Stimulated activated naive CD4-positive, alpha-beta T cell treated with Interleukin-2 at 50 U/mL for 16 hours (primary cell): ENCODE measurements at regions not wholly inside any gene's neighbourhood (a gene's known extent, or its start where the extent isn't known, plus 50 kb on each side); places are given as distances from the start of the nearest gene placed in this dataset.
"Not testable (repeated sequence)": the region's sequence is repeated elsewhere in the genome, so short reads cannot be mapped to it uniquely, and the experiment has no call there.

Source experiments
- DNase-seq: peaks from one replicate; lab custom pipeline; 2025; lab: John Stamatoyannopoulos, UW

GRCh38 chr1:213782941-213783672, 204.7 kb upstream of the PROX1 start:
- DNase-seq = no peak

- no peak for DNase-seq
Observed at GRCh38 chr1:213783893-213784292, 203.9 kb upstream of the PROX1 start.

- no peak for DNase-seq
Observed at GRCh38 chr1:213786683-213787082, 201.1 kb upstream of the PROX1 start.

GRCh38 chr1:213790565-213790964, 197.2 kb upstream of the PROX1 start:
- no peak for DNase-seq

- no peak for DNase-seq
Observed at GRCh38 chr1:213793482-213794067, 194.2 kb upstream of the PROX1 start.

GRCh38 chr1:213796525-213796924, 191.2 kb upstream of the PROX1 start:
- DNase-seq = no peak

GRCh38 chr1:213808288-213808687, 179.5 kb upstream of the PROX1 start:
- DNase-seq = not testable (repeated sequence)

GRCh38 chr1:213817156-213817555, 170.6 kb upstream of the PROX1 start:
- DNase-seq = no peak

GRCh38 chr1:213820362-213821149, 167.2 kb upstream of the PROX1 start:
- no peak for DNase-seq

GRCh38 chr1:213821175-213821942, 166.4 kb upstream of the PROX1 start:
- no peak for DNase-seq

- DNase-seq = no peak
Observed at GRCh38 chr1:213821943-213822334, 165.8 kb upstream of the PROX1 start.

- DNase-seq = no peak
Observed at GRCh38 chr1:213826891-213827290, 160.9 kb upstream of the PROX1 start.

GRCh38 chr1:213828867-213829266, 158.9 kb upstream of the PROX1 start:
- DNase-seq = no peak

- no peak for DNase-seq
Observed at GRCh38 chr1:213829780-213830179, 158.0 kb upstream of the PROX1 start.

GRCh38 chr1:213830371-213830770, 157.4 kb upstream of the PROX1 start:
- no peak for DNase-seq

GRCh38 chr1:213840575-213840974, 147.2 kb upstream of the PROX1 start:
- no peak for DNase-seq

- no peak for DNase-seq
Observed at GRCh38 chr1:213844632-213845031, 143.1 kb upstream of the PROX1 start.

- no peak for DNase-seq
Observed at GRCh38 chr1:213852107-213852506, 135.7 kb upstream of the PROX1 start.

- DNase-seq = no peak
Observed at GRCh38 chr1:213858581-213858980, 129.2 kb upstream of the PROX1 start.

GRCh38 chr1:213861841-213862240, 125.9 kb upstream of the PROX1 start:
- DNase-seq = no peak

GRCh38 chr1:213864091-213864490, 123.7 kb upstream of the PROX1 start:
- no peak for DNase-seq

GRCh38 chr1:213868482-213868881, 119.3 kb upstream of the PROX1 start:
- DNase-seq = no peak
